GF-D8 (cell line): ENCODE measurements at regions not wholly inside any gene's neighbourhood (a gene's known extent, or its start where the extent isn't known, plus 50 kb on each side); places are given as distances from the start of the nearest gene placed in this dataset.

Experiments
- DNase-seq: peaks from one replicate; lab custom pipeline; 2025; lab: John Stamatoyannopoulos, UW

- DNase-seq = no peak
These were observed 151.7 kb upstream of the POU3F3 start for GRCh38 chr2:104702031-104702850.

GRCh38 chr2:104703669-104704068 lies 150.2 kb upstream of the POU3F3 start:
- DNase-seq = no peak

DNA sequence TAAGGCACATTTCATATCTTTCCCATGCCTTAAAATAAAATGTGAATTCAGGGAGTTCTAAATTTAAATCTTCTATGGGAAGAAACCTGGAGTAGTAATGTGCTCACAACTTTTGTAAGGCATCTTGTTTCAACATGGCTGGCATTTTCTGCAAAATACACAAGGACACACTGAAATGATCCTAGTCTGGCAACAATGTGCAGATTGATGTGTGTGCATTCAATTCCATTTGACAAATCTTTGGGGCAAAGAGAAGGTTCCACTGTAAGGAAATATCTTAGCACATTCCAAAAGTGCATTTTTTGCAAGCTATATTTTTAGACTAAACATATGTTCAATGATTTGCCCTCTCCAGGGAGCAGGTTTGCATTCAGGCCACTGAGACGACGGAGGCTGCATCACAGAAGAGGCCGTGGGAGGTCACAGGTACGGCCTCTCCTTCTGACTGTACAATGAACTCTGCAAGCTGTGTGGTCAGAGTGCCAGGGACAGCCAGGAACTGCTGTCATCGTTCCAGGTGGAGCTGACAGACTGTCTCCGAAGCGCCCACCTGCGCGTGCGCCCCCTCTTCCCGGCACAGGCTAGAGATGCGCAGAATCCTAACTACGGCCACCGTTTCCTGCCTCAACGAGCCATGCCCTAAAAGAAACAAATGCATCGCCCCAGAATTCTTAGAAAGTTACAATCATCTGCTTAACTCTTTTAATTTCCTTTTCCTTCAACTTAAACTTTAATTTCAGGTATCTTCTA lies 149.2 kb upstream of the POU3F3 start:
- DNase-seq = no peak

DNA sequence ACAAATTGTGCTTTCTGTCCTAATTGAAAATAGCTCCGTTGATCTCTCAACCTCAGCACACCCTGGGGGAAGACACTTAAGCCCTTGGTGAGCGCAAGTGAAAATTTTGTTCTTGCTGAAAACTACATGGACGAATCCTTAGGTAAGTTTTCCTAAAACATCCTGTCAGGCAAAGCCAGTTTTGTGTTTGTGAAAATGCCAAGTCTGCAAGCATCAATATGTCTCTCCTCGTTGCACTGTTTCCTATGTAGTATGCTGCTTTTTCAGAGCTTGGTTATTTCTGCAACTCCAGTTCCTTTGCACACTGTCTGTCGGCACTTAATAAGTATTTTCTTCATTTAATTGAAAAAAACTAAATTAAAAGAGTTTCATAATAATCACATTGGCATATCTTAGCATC lies 146.9 kb upstream of the POU3F3 start:
- DNase-seq = no peak

GRCh38 chr2:104708967-104709366 lies 144.9 kb upstream of the POU3F3 start:
- no peak for DNase-seq

DNA sequence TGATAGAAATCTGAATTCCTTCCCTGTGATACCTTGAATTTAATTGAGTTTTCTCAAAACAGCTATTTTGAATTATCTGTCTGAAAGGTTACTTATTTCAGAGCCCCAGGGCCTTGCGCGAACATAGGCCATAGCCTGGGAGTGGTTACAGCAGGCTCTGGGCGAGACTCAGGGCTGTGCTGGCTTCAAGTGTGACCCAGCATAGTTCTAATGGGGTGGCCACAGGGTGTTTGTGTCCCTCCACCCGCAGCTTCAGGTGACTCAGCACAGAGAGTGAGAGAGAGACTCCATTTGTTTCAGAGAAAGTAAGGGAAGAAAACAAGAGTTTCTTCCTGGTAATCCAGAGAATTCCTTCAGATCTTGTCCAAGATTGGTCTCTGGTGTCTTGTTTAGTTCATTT lies 137.9 kb upstream of the POU3F3 start:
- no peak for DNase-seq

DNA sequence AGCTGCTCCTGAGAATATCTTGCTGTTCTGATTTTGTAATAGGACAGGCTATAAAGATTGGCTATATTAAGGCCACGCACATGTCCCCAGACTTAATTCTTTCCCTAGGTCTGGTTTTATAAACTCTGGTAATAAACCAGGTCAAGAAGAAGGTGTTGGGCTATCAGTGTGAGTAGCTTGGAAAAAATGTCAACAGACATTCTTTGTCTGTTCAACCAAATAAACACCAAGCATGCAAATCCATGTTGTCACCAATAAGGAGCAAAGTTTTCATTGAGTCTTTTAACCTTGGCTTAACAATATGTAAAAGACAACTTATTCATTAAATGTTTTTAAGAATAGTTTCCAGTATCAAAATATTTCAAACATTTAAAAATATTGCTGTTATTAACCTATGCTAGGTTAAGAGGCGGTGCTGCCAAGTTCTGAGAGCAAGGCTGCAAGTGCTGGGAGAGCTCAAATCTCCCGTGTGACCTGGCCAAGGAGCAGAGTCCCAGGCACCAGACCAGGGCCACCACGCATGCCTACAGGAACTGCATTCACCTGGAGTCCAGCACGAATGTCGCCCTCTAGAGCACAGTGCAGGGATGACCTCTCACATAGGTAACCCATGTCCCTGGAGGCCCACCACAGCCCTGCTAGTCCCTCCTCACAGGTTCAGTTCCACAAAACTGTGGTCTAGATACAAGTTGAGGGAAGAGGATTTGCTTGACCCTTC lies 120.5 kb upstream of the POU3F3 start:
- DNase-seq = no peak

GRCh38 chr2:104734937-104735586 lies 118.9 kb upstream of the POU3F3 start:
- DNase-seq = peak; percentile 16

GRCh38 chr2:104736026-104736425 lies 117.9 kb upstream of the POU3F3 start:
- DNase-seq = no peak

- no peak for DNase-seq
These were observed 112.1 kb upstream of the POU3F3 start for GRCh38 chr2:104741860-104742259.

GRCh38 chr2:104744537-104744936 lies 109.4 kb upstream of the POU3F3 start:
- DNase-seq = no peak

DNA sequence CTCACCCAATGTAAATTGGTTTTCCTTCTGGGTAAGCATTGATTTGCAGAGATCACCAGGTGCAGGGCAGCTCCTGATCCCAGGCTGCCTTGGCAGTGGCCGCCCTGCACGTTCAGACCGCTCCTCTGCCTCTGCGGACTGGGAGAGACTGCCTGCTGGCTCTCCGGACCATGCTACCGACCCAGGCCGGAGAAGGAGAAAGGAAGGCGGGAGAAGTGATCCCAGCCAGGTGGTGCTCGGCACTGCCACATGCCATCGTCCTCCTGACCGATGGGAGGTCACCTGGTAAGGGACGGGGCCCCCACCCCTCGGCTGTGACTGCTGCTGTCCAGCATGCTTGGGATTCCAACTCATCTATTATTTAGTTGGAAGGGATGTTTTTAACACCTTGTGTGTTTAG lies 108.1 kb upstream of the POU3F3 start:
- DNase-seq = no peak

GRCh38 chr2:104746299-104746698 lies 107.6 kb upstream of the POU3F3 start:
- no peak for DNase-seq

GRCh38 chr2:104746858-104747257 lies 107.1 kb upstream of the POU3F3 start:
- DNase-seq = no peak

DNA sequence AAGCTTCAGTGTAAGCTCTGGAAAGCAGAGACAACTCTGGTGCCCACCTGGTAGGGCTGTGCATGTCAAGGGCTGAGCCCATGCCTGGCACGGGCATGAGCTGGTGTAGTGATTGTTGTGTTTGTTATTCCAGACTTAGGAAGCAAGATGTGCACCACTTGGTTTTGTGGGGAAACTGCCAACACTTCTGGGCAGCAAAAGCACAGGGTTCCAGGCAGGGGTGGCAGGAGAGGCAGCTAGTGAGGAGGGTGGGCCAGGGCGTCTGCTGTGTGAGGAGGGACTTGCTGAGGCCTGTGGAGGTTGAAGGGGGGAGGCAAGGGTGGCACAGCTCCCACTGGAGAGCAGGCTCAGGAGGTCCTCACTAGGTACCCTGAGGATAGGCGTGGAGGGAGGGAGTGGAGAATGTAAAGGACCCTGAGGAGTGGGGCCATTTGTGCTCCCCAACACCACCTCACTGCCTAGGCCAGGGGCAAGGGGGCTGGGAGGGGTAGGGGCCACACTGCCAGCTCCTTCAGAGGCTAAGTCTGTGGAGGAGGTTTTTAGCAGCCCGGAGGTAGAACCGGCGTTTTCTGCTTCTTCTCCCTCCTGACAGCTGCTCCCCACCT lies 104.0 kb upstream of the POU3F3 start:
- no peak for DNase-seq

- no peak for DNase-seq
These were observed 101.4 kb upstream of the POU3F3 start for GRCh38 chr2:104752504-104752903.

- peak; percentile 39 for DNase-seq
These were observed 98.7 kb upstream of the POU3F3 start for GRCh38 chr2:104755026-104755878.

GRCh38 chr2:104756118-104756517 lies 97.8 kb upstream of the POU3F3 start:
- no peak for DNase-seq

GRCh38 chr2:104757056-104757455 lies 96.9 kb upstream of the POU3F3 start:
- no peak for DNase-seq

- DNase-seq = no peak
These were observed 95.7 kb upstream of the POU3F3 start for GRCh38 chr2:104758199-104758620.

- DNase-seq = no peak
These were observed 91.9 kb upstream of the POU3F3 start for GRCh38 chr2:104762031-104762430.
